RWPE1 (cell line): ENCODE measurements at regions not wholly inside any gene's neighbourhood (a gene's known extent, or its start where the extent isn't known, plus 50 kb on each side); places are given as distances from the start of the nearest gene placed in this dataset.

Source experiments
- CTCF ChIA-PET: fragments of 350-600 bp; sonication (Branson Sonifier 250); formaldehyde crosslinking; extraction: SDS; loops from one replicate; lab custom pipeline; 2021; lab: Yijun Ruan, JAX
- POLR2A ChIA-PET: fragments of 400-600 bp; formaldehyde crosslinking; extraction: SDS; loops from one replicate; lab custom pipeline; 2020; ENCODE audit warnings: antibody characterized with exemption; ENCODE audit not compliant: low non-redundant PET; lab: Yijun Ruan, JAX
- DNase-seq: peaks from one replicate; pipeline ENCODE4 v3.0.0; 2012; ENCODE audit warnings: low spot score
- H3K27ac ChIP-seq: fragments of 450-650 bp; 2 replicates; pipeline ENCODE4 v1.5.1; 2017
- CTCF ChIP-seq: fragments of 450-650 bp; conservative IDR thresholded peaks from 2 replicates; pipeline ENCODE4 v1.5.1; 2017; ENCODE audit warnings: low read depth, mild to moderate bottlenecking

GRCh38 chr4:55255179-55255578 is 90.9 kb upstream of the SRD5A3 start:
- no peak for DNase-seq
- TF ChIP-seq CTCF: no peak
- POLR2A ChIA-PET: no interaction called here
- no peak overlapping the region for H3K27ac ChIP-seq
- CTCF ChIA-PET: no interaction called here

- POLR2A ChIA-PET: no interaction called here
- CTCF ChIA-PET: interaction anchor here (0.8 kb wide), 1 partner anchor 286 kb away, joined by 3 read pairs; no protein-coding TSS in a partner anchor
- no peak overlapping the region for H3K27ac ChIP-seq
- TF ChIP-seq CTCF: no peak
- no peak for DNase-seq
Observed at GRCh38 chr4:55256787-55257186, 89.3 kb upstream of the SRD5A3 start.

GRCh38 chr4:55258152-55258865 is 87.7 kb upstream of the SRD5A3 start:
- no peak for TF ChIP-seq CTCF
- H3K27ac ChIP-seq: no peak overlapping the region
- DNase-seq: no peak
- CTCF ChIA-PET: interaction anchor here (0.5 kb wide), 1 partner anchor 8 kb away, joined by 3 read pairs; no protein-coding TSS in a partner anchor
- POLR2A ChIA-PET: no interaction called here

GRCh38 chr4:55259294-55259693 is 86.7 kb upstream of the SRD5A3 start:
- POLR2A ChIA-PET: no interaction called here
- CTCF ChIA-PET: interaction anchor here (0.5 kb wide), 1 partner anchor 9 kb away, joined by 3 read pairs; no protein-coding TSS in a partner anchor
- no peak overlapping the region for H3K27ac ChIP-seq
- no peak for TF ChIP-seq CTCF
- DNase-seq: no peak

- TF ChIP-seq CTCF: no peak
- DNase-seq: no peak
- ChIA-PET CTCF (no interaction called here), POLR2A (no interaction called here)
- H3K27ac ChIP-seq: no peak overlapping the region
Observed at GRCh38 chr4:55269470-55269869, 76.6 kb upstream of the SRD5A3 start.

- DNase-seq: no peak
- CTCF ChIA-PET: interaction anchor here (0.7 to 0.8 kb wide), 2 partner anchors 235 to 299 kb away, joined by 3 to 4 read pairs; no protein-coding TSS in a partner anchor
- POLR2A ChIA-PET: no interaction called here
Observed at GRCh38 chr4:55269995-55270394, 76.0 kb upstream of the SRD5A3 start.

More at GRCh38 chr4:55269995-55270394, 76.0 kb upstream of the SRD5A3 start:
- TF ChIP-seq CTCF: no peak
- H3K27ac ChIP-seq: no peak overlapping the region
